H1 (cell line): ENCODE measurements at regions not wholly inside any gene's neighbourhood (a gene's known extent, or its start where the extent isn't known, plus 50 kb on each side); places are given as distances from the start of the nearest gene placed in this dataset.

Source experiments
- CEBPB ChIP-seq: IDR thresholded peaks from 2 replicates; pipeline ENCODE4 v1.6.1; 2012; ENCODE audit warnings: low read depth, low read length
- CHD1 ChIP-seq: IDR thresholded peaks from 2 replicates; pipeline ENCODE4 v1.6.1; 2012; ENCODE audit warnings: low read depth, low read length, improper control_type of control experiment
- POLR2A ChIP-seq, 2 experiments: IDR thresholded peaks; 1 replicate in 1 of 2; 2 replicates in 1 of 2; pipeline ENCODE4 v1.6.1; 2011; ENCODE audit warnings: low read depth in 2 of 2, low read length in 2 of 2, mild to moderate bottlenecking in 2 of 2; ENCODE audit errors: control extremely low read depth in 1 of 2
- POLR2AphosphoS5 ChIP-seq: IDR thresholded peaks from 2 replicates; pipeline ENCODE4 v1.6.1; 2011; ENCODE audit warnings: low read depth, low read length
- SIN3A ChIP-seq, 2 experiments: IDR thresholded peaks in 1 of 2; conservative IDR thresholded peaks in 1 of 2; 2 replicates each; pipeline ENCODE4 v1.6.1; 2011 to 2012; ENCODE audit warnings: low read length in 2 of 2, improper control_type of control experiment in 1 of 2, low read depth in 1 of 2, mild to moderate bottlenecking in 1 of 2
- TF ChIP-seq, protein P1 (sequence below), 3 experiments: IDR thresholded peaks; 1 replicate in 2 of 3; 2 replicates in 1 of 3; pipeline versions ENCODE4 v1.5.1 to v1.6.1; 2011; ENCODE audit warnings: low read length in 3 of 3, mild to moderate bottlenecking in 3 of 3, inconsistent platforms in 2 of 3, low read depth in 1 of 3, moderate library complexity in 1 of 3; ENCODE audit not compliant: insufficient read depth in 1 of 3; ENCODE audit errors: control extremely low read depth in 1 of 3

GRCh38 chr10:133013463-133013862 lies 71.1 kb upstream of the CFAP46 start:
- TF ChIP-seq CHD1: no peak
- TF ChIP-seq, protein P1, sequence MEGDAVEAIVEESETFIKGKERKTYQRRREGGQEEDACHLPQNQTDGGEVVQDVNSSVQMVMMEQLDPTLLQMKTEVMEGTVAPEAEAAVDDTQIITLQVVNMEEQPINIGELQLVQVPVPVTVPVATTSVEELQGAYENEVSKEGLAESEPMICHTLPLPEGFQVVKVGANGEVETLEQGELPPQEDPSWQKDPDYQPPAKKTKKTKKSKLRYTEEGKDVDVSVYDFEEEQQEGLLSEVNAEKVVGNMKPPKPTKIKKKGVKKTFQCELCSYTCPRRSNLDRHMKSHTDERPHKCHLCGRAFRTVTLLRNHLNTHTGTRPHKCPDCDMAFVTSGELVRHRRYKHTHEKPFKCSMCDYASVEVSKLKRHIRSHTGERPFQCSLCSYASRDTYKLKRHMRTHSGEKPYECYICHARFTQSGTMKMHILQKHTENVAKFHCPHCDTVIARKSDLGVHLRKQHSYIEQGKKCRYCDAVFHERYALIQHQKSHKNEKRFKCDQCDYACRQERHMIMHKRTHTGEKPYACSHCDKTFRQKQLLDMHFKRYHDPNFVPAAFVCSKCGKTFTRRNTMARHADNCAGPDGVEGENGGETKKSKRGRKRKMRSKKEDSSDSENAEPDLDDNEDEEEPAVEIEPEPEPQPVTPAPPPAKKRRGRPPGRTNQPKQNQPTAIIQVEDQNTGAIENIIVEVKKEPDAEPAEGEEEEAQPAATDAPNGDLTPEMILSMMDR (IDR thresholded peaks at IDR 0.05; ENCODE audit: control extremely low read depth in 1 of 3, insufficient read depth in 1 of 3, low read depth in 1 of 3, low read length in 3 of 3): no peak
- no peak for TF ChIP-seq POLR2AphosphoS5
- TF ChIP-seq CEBPB: no peak
- TF ChIP-seq SIN3A (conservative IDR thresholded peaks at IDR 0.05 in 1 of 2, IDR thresholded peaks at IDR 0.05 in 1 of 2; ENCODE audit: low read depth in 1 of 2, low read length in 2 of 2): no peak
- no peak for TF ChIP-seq POLR2A (IDR thresholded peaks at IDR 0.05; ENCODE audit: control extremely low read depth in 1 of 2, low read depth in 2 of 2, low read length in 2 of 2)
